Stimulated activated naive CD4-positive, alpha-beta T cell (primary cell): ENCODE measurements at regions not wholly inside any gene's neighbourhood (a gene's known extent, or its start where the extent isn't known, plus 50 kb on each side); places are given as distances from the start of the nearest gene placed in this dataset.

Experiments used
- DNase-seq, 6 experiments: peaks; one replicate each; lab custom pipeline; 2025; lab: John Stamatoyannopoulos, UW

DNA sequence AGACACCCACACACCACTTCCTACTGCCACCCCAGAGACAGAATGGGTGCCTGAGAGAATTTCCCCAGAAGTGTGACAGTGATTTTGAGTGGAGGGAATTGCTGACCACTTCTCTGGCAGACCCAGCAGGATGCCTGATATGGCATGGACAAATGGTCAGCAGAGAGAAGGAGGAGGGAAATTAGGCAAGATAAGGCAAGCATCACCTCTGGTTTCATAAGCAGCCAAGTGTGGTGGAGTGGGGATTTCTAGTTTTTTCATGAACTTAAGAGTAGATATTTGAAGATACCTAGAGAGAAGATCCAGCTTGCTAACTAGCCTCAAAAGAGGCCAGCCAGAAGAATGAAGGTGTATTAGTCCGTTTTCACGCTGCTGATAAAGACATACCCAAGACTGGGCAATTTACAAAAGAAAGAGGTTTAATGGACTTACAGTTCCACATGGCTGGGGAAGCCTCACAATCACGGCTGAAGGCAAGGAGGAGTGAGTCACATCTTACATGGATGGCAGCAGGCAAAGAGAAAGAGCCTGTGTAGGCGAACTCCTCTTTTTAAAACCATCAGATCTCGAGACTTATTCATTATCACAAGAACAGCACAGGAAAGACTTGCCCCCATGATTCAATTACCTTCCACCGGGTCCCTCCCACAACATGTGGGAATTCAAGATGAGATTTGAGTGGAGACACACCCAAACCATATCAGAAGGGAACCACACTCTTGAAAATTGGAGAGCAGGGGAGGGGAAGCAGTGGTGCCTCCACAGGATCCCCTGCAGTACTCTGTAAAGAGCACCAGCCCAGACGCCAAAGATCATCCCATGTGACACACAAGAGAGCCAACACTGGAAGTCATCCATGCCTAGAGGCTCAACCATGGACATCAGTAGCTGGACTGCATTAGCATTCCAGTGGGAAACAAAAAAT is 64.2 kb downstream of the RBM43 start:
- no peak for DNase-seq

GRCh38 chr2:151193576-151193975 is 68.1 kb downstream of the RBM43 start:
- DNase-seq = no peak

DNA sequence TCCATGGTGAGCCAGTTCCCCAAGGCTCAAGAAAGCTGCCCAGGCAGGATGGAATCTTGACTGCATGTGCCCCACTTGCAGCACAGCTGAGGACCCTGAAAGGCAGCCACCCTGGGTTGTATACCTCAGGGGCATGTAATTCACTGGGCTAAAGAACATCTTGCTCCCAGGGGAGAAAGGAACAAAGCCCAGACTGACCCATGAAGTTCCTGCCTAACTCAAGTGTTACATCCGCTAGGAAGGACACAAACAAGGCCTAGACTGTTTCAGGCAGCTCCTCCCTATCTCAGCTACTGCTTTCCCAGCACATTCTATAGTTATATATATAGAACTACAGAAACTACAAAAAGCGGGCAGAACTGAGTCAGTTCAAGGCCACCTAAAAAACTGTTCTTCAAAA is 69.0 kb downstream of the RBM43 start:
- no peak for DNase-seq

- DNase-seq = no peak
These were observed 70.7 kb downstream of the RBM43 start for GRCh38 chr2:151191001-151191400.

GRCh38 chr2:151189125-151189524 is 72.5 kb downstream of the RBM43 start:
- peak; percentile 1 to 66 (median 22) for DNase-seq

- no peak for DNase-seq
These were observed 75.7 kb downstream of the RBM43 start for GRCh38 chr2:151186011-151186410.

DNA sequence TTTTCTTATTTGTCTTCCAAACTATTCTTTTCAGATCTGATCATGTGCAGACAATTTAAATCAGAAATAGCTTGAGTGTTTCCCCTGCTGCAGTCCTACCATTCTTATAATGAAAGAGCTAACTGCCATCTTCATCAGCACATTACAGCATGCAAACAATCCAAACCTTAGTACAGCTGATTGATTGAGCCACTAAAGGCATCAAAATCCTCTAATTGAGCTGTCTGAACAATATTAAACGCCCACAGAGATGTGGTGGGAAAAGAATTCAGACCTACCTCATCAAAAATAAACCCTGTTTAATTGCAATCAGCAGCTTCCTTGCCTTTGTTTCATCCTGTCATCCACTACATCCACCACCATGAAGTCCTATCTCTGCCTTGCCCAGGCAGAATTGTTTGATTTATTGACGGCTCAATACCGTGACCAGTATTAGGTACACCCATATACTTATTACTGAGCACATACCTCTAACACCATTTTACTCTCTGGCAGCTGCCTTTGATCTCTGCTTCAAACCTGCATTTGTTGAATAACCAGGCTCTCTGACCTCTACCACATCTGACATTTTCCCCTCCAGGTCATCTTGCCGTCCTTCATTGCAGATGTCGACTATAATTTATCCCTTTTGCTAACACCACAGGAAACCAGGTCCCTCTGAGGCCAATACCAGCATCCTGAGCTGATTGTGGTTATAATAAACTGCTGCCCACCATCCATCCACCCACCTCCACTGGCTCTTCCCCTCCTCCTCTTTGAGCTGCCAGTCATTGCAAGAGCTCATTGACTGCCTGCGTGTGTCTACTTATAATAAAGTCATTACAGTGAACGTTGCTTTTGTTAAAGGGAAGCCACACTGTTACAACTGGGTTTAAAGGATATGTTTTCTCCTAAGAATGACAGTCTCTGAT is 78.5 kb downstream of the RBM43 start:
- DNase-seq = no peak

GRCh38 chr2:151182396-151182795 is 79.3 kb downstream of the RBM43 start:
- DNase-seq = no peak

DNA sequence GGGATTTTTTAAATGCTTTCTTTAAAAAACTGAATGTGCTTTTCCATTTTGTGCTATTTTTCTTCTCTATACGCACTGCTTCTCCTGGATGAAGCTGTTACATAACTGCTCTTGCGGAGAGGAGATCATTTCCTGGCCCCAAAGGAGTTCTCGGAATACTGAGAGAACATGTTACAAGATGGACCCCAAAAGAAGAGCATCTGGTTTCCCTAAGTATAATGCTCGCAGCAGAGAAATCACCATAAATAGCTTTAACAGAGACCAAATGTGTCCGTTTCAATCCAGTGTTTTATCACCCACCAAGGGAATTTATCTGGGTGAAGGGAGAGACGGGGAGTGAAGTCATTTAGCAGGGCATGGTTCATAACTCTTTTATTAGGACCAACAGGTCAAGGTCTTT is 80.1 kb downstream of the RBM43 start:
- DNase-seq = no peak

DNA sequence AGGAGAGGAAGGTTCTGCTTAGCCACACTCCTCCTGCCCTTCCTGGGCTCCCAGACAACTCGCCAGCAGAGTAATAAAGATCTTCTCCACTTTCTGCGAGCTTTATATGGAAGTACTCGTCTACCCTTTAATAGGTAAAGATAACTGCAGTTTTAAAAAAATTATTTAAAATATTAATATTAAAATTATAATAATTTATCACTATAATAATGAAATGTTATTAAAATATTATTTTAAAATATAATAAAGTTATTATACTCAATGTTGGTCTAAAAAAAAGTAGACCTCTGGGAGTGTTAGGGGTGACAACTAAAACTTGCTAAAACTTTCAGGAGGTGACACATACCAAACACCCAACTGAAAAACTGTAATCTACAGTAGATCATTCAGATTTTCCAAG is 81.5 kb downstream of the RBM43 start:
- DNase-seq = no peak

DNA sequence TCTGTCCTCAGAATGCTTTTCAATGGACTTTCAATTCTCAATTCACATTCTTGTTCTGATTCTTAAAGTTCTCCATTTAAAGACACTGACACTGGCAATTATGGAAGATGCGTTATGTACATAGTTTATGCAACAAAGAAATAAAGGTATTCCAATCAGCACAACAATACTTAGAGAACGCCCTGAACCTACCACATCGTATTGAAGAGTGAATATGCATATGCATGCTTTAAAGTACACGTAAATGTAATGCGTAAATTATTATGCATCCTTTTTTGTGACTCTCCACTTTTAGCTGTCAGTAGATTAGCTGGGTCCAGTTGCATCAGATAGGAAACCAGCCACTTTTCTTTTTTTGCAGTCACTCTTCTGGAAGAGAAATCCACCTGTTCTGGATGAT is 83.5 kb downstream of the RBM43 start:
- no peak for DNase-seq

DNA sequence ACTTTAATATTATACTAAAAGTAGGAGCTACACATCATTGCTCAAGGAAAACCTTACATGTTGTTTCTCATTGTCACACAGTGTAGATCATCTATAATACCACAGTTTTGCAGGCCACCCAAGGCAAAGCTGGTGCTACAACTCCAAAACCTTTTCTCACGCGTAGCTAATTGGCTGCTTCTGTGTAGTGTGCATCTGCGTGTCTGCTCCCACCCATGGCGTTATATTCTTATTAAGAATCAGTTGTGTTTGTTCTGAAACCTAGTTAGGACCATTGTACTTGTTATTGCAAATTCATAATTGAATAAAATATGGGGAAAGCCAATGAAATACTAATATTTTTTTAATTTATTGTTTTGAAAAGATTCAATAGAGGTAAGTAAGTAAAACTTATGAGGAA is 83.9 kb downstream of the RBM43 start:
- DNase-seq = no peak

DNA sequence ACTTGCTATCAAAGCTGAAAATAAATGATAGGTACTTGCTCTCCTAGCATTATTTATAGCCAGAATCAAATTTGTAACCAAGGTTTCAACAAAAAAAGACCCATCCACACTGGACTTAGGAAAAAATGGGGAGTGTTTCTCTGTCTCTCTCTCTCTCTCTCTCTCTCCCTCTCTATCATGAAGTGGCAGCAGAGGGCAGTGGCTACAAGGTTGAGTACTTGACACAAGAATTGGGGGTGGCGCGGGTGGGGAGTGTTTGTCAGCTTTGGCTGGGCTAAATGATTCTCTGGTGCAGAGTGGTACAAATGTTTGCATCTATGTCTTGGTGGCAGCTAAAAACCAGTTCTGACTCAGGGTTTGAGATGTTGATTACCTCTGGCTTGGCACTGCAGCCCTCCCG is 85.0 kb downstream of the RBM43 start:
- DNase-seq = no peak

- no peak for DNase-seq
These were observed 85.8 kb downstream of the RBM43 start for GRCh38 chr2:151175864-151176263.

GRCh38 chr2:151174127-151174526 is 87.5 kb downstream of the RBM43 start:
- DNase-seq = no peak

- DNase-seq = no peak
These were observed 90.5 kb downstream of the RBM43 start for GRCh38 chr2:151171186-151171585.

DNA sequence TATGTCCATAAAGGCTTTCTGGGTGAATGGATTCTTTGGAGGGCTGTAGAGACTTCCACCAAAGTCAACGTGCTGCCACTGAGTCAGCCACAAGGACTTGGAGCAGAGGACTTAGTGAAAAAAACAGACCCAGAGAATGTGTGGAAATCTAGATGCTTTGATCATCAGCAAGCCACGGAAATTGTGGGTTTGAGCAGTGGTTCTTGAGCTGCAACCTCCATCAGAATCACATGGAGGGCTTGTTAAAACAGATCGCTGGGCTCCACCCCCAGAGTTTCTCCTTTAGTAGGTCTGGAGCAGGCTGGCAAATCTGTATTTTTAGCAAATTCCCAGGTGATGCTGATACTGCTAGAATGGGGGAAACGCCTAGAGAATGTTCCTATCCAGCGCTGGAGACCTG is 95.3 kb downstream of the RBM43 start:
- DNase-seq = no peak

DNA sequence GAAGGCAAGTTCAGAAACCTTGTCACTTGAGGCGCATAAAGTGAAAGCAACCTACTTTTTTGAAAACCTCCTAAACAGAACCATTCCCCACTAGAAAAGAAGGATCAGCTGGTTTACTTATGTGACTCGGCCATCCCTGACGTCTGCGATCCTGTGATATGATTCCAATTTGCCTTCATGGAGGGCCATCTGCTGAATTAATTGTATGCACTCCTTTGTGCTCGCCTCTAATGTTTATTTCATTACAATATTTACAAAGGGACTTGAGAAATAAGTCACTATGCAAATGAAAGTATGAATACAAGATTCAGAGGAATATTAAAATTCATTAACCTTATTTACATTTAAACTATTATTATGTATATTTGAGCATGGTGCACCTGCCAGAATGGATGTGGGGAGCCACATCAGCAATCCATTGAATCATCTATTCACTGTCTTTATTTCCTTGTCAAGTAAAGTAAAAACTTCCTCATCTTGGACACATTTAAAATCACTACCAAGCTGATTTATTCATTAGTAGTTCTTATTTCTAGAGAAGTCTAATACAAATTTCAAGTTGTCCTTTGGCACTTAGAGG is 96.5 kb downstream of the RBM43 start:
- DNase-seq = no peak

GRCh38 chr2:151161821-151162551 is 99.7 kb downstream of the RBM43 start:
- DNase-seq = no peak

DNA sequence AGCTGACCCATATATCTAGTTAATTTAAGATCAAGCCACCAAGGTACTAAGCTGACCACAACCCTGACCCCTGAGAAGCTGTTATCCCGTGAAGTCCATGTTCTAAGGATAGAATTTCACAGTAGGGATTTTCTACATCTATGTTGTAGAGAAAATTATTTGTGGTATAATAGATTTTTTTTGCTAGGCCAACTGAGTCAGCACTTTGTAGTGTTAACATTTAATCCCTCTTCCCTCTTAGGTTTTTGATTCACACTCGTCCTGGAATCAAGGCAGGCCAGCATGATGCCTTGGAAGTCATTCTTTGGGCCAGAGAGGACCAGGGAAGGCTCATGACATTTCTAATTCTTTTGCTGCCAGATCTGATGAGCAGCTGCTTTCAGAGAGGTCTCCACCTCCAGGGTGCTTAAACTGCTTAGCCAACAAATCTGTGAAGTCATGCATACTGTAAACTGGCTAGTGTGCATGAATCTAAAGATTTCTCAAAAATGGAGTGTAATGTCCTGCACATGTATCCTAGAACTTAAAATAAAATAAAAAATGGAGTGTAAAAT is 102.5 kb downstream of the RBM43 start:
- no peak for DNase-seq

DNA sequence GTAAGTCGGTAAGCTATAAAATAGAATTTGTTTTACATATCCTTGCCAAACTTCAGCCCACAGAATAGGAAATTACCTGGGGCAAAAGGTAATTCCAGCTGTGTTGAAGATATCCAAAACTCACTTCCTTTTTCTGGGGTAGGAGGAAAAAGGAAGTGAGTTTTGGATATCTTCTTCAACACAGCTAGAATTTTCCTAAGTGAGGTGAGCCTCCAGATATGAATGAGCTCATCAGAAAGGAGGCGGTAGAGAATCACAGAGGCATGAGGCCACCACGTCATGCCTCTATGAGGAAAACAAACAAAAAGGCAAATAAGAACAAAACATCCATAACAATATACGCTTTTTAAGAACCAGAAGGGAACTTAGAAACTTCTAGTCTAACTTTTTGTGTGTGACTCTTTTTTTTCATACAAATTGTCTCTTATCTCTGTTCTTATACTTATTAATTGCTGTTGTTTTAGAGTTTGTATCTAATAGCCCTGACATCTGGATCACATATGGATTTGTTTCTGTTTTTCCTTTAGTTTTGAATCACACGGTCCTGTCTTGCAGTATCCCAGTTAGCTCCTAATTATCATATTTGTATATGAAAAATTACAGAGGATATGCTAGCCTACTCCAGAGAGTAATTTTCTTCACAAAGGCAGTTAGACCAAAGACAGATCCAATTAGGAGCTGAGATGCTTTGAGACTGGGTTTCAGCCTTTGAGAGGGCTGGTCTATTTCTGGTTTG is 104.5 kb downstream of the RBM43 start:
- no peak for DNase-seq
